HEK293 (cell line): ENCODE measurements at regions not wholly inside any gene's neighbourhood (a gene's known extent, or its start where the extent isn't known, plus 50 kb on each side); places are given as distances from the start of the nearest gene placed in this dataset.

Source experiments
- EGR2 ChIP-seq: fragments of 450-650 bp; formaldehyde crosslinking; IDR thresholded peaks from 2 replicates; pipeline ENCODE4 v1.5.1; 2016; ENCODE audit warnings: low read depth, missing biosample characterization, missing genetic modification characterization
- ZBTB21 ChIP-seq: fragments of 450-650 bp; formaldehyde crosslinking; IDR thresholded peaks from 2 replicates; pipeline ENCODE4 v1.5.1; 2017; ENCODE audit warnings: missing biosample characterization, missing genetic modification characterization
- ZBTB8A ChIP-seq: fragments of 450-650 bp; formaldehyde crosslinking; IDR thresholded peaks from 2 replicates; pipeline ENCODE4 v1.5.1; 2016; ENCODE audit warnings: missing biosample characterization, missing genetic modification characterization
- ZNF140 ChIP-seq: fragments of 450-650 bp; formaldehyde crosslinking; IDR thresholded peaks from 2 replicates; pipeline ENCODE4 v1.5.1; 2016; ENCODE audit warnings: missing biosample characterization, missing genetic modification characterization
- ZNF366 ChIP-seq: fragments of 450-650 bp; formaldehyde crosslinking; conservative IDR thresholded peaks from 2 replicates; pipeline ENCODE4 v1.5.1; 2016; ENCODE audit warnings: missing biosample characterization, missing genetic modification characterization
- ZNF561 ChIP-seq: fragments of 450-650 bp; IDR thresholded peaks from 2 replicates; pipeline ENCODE4 v1.5.1; 2018; ENCODE audit warnings: missing biosample characterization, missing genetic modification characterization, borderline replicate concordance
- ZNF629 ChIP-seq: fragments of 450-650 bp; formaldehyde crosslinking; IDR thresholded peaks from 2 replicates; pipeline ENCODE4 v1.5.1; 2017; ENCODE audit warnings: missing biosample characterization, missing genetic modification characterization
- TF ChIP-seq, protein P1 (sequence below): fragments of 450-650 bp; formaldehyde crosslinking; IDR thresholded peaks from 2 replicates; pipeline ENCODE4 v1.5.1; 2016; ENCODE audit warnings: missing biosample characterization, missing genetic modification characterization
- TF ChIP-seq, protein P2 (sequence below): fragments of 450-650 bp; formaldehyde crosslinking; IDR thresholded peaks from 2 replicates; pipeline ENCODE4 v1.5.1; 2016; ENCODE audit warnings: missing biosample characterization, missing genetic modification characterization
- TF ChIP-seq, protein P3 (sequence below): fragments of 450-650 bp; formaldehyde crosslinking; IDR thresholded peaks from 2 replicates; pipeline ENCODE4 v1.5.1; 2016; ENCODE audit warnings: missing biosample characterization, missing genetic modification characterization
- TF ChIP-seq, protein P4 (sequence below): fragments of 450-650 bp; formaldehyde crosslinking; conservative IDR thresholded peaks from 2 replicates; pipeline ENCODE4 v1.5.1; 2016; ENCODE audit warnings: low read depth, missing biosample characterization, missing genetic modification characterization

DNA sequence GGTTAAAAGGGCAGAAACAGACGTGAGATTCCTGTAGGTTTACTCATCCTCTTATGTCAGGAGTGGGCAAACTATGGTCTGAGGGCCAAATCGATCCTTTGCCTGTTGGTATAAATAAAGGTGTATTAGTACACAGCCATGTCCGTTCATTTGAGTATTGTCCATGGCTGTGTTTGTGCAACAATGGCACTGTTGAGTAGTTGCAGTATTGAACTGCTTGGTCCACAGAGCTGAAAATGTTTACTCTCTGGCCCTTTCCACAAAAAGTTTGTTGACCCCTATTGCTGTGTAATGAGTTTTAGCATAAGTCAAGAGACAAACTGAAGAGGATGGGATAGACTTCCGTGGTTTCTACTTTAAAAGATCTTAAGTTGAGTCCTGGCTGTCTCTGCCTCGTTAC lies 59.0 kb upstream of the MID1 start:
- TF ChIP-seq, protein P1, sequence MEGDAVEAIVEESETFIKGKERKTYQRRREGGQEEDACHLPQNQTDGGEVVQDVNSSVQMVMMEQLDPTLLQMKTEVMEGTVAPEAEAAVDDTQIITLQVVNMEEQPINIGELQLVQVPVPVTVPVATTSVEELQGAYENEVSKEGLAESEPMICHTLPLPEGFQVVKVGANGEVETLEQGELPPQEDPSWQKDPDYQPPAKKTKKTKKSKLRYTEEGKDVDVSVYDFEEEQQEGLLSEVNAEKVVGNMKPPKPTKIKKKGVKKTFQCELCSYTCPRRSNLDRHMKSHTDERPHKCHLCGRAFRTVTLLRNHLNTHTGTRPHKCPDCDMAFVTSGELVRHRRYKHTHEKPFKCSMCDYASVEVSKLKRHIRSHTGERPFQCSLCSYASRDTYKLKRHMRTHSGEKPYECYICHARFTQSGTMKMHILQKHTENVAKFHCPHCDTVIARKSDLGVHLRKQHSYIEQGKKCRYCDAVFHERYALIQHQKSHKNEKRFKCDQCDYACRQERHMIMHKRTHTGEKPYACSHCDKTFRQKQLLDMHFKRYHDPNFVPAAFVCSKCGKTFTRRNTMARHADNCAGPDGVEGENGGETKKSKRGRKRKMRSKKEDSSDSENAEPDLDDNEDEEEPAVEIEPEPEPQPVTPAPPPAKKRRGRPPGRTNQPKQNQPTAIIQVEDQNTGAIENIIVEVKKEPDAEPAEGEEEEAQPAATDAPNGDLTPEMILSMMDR (tag by site-specific recombination), result no peak
- TF ChIP-seq ZNF140 (tag by site-specific recombination), result no peak
- no peak for TF ChIP-seq ZNF366 (tag by site-specific recombination)
- TF ChIP-seq ZBTB8A (tag by site-specific recombination), result no peak
- TF ChIP-seq, protein P2, sequence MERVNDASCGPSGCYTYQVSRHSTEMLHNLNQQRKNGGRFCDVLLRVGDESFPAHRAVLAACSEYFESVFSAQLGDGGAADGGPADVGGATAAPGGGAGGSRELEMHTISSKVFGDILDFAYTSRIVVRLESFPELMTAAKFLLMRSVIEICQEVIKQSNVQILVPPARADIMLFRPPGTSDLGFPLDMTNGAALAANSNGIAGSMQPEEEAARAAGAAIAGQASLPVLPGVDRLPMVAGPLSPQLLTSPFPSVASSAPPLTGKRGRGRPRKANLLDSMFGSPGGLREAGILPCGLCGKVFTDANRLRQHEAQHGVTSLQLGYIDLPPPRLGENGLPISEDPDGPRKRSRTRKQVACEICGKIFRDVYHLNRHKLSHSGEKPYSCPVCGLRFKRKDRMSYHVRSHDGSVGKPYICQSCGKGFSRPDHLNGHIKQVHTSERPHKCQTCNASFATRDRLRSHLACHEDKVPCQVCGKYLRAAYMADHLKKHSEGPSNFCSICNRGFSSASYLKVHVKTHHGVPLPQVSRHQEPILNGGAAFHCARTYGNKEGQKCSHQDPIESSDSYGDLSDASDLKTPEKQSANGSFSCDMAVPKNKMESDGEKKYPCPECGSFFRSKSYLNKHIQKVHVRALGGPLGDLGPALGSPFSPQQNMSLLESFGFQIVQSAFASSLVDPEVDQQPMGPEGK (tag by site-specific recombination), result no peak
- TF ChIP-seq EGR2 (tag by site-specific recombination), result no peak
- TF ChIP-seq, protein P3, sequence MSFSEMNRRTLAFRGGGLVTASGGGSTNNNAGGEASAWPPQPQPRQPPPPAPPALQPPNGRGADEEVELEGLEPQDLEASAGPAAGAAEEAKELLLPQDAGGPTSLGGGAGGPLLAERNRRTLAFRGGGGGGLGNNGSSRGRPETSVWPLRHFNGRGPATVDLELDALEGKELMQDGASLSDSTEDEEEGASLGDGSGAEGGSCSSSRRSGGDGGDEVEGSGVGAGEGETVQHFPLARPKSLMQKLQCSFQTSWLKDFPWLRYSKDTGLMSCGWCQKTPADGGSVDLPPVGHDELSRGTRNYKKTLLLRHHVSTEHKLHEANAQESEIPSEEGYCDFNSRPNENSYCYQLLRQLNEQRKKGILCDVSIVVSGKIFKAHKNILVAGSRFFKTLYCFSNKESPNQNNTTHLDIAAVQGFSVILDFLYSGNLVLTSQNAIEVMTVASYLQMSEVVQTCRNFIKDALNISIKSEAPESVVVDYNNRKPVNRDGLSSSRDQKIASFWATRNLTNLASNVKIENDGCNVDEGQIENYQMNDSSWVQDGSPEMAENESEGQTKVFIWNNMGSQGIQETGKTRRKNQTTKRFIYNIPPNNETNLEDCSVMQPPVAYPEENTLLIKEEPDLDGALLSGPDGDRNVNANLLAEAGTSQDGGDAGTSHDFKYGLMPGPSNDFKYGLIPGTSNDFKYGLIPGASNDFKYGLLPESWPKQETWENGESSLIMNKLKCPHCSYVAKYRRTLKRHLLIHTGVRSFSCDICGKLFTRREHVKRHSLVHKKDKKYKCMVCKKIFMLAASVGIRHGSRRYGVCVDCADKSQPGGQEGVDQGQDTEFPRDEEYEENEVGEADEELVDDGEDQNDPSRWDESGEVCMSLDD (tag by site-specific recombination), result no peak
- no peak for TF ChIP-seq ZNF561
- TF ChIP-seq, protein P4, sequence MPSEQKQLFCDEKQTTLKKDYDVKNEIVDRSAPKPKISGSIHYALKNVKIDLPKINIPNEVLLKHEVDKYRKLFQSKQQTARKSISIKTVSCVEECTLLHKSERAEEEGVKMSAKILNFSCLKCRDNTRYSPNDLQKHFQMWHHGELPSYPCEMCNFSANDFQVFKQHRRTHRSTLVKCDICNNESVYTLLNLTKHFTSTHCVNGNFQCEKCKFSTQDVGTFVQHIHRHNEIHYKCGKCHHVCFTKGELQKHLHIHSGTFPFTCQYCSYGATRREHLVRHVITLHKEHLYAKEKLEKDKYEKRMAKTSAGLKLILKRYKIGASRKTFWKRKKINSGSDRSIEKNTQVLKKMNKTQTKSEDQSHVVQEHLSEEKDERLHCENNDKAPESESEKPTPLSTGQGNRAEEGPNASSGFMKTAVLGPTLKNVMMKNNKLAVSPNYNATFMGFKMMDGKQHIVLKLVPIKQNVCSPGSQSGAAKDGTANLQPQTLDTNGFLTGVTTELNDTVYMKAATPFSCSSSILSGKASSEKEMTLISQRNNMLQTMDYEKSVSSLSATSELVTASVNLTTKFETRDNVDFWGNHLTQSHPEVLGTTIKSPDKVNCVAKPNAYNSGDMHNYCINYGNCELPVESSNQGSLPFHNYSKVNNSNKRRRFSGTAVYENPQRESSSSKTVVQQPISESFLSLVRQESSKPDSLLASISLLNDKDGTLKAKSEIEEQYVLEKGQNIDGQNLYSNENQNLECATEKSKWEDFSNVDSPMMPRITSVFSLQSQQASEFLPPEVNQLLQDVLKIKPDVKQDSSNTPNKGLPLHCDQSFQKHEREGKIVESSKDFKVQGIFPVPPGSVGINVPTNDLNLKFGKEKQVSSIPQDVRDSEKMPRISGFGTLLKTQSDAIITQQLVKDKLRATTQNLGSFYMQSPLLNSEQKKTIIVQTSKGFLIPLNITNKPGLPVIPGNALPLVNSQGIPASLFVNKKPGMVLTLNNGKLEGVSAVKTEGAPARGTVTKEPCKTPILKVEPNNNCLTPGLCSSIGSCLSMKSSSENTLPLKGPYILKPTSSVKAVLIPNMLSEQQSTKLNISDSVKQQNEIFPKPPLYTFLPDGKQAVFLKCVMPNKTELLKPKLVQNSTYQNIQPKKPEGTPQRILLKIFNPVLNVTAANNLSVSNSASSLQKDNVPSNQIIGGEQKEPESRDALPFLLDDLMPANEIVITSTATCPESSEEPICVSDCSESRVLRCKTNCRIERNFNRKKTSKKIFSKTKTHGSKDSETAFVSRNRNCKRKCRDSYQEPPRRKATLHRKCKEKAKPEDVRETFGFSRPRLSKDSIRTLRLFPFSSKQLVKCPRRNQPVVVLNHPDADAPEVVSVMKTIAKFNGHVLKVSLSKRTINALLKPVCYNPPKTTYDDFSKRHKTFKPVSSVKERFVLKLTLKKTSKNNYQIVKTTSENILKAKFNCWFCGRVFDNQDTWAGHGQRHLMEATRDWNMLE (tag by site-specific recombination), result no peak
- TF ChIP-seq ZNF629 (tag by site-specific recombination), result no peak
- TF ChIP-seq ZBTB21 (tag by site-specific recombination), result no peak
